ENCODE measurements at regions not wholly inside any gene's neighbourhood (a gene's known extent, or its start where the extent isn't known, plus 50 kb on each side); places are given as distances from the start of the nearest gene placed in this dataset.

DNA sequence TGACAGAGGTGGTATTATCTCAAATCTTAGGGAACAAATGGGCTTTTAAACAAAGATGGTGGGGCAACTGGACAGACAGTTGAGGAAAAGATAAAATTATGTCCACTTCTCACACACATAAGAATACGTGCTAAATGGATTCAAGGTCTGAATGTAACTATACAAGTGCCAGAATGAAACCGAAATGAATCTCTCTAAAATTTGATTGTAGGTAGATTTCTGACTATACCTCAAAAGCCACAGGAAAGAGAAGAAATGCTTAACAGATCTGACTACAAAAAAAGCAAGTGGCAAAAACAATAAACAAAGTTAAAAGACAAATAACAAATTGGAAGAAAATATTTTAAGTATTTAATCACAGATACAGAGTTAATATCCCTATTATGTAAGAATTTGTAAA is 182.7 kb upstream of the OLIG3 start:
- no peak for TF ChIP-seq CTCF (IDR thresholded peaks at IDR 0.05)
- TF ChIP-seq POLR2A (IDR thresholded peaks at IDR 0.05), result no peak
- TF ChIP-seq EP300 (IDR thresholded peaks at IDR 0.05), result no peak
